Fibroblast of lung (primary cell): ENCODE measurements at regions not wholly inside any gene's neighbourhood (a gene's known extent, or its start where the extent isn't known, plus 50 kb on each side); places are given as distances from the start of the nearest gene placed in this dataset.
"Not testable (repeated sequence)": the region's sequence is repeated elsewhere in the genome, so short reads cannot be mapped to it uniquely, and the experiment has no call there.

Source experiments
- DNase-seq, 2 donors: peaks; one replicate each; pipeline versions ENCODE4 v3.0.0 to v3.0.0-alpha.2; 2010; ENCODE audit warnings: low read depth in 2 of 2
- H2AFZ ChIP-seq: 2 replicates; pipeline ENCODE4 v1.5.1; 2012; ENCODE audit warnings: low read length, control low read depth, inconsistent platforms
- H3K27ac ChIP-seq: 2 replicates; pipeline ENCODE4 v1.5.1; 2011; ENCODE audit warnings: low read length, control low read depth; ENCODE audit not compliant: insufficient read depth
- H3K27me3 ChIP-seq: 2 replicates; pipeline ENCODE4 v1.5.1; 2011; ENCODE audit warnings: mild to moderate bottlenecking, low read length; ENCODE audit not compliant: control insufficient read depth, insufficient read depth
- H3K36me3 ChIP-seq: 2 replicates; pipeline ENCODE4 v1.5.1; 2011; ENCODE audit warnings: low read length; ENCODE audit not compliant: control insufficient read depth, insufficient read depth
- H3K4me1 ChIP-seq: 2 replicates; pipeline ENCODE4 v1.5.1; 2011; ENCODE audit warnings: low read length; ENCODE audit not compliant: control insufficient read depth, insufficient read depth; ENCODE audit errors: extremely low read depth
- H3K4me2 ChIP-seq: 2 replicates; pipeline ENCODE4 v1.5.1; 2011; ENCODE audit warnings: low read length, control low read depth; ENCODE audit not compliant: insufficient read depth; ENCODE audit errors: extremely low read depth
- H3K4me3 ChIP-seq, 4 experiments: fragments of 200-600 bp in 1 of 4; sonication (generic) in 1 of 4; replicated peaks in 1 of 4; 2 replicates each; pipeline ENCODE4 v1.5.1; 2011 to 2016; ENCODE audit warnings: low read length in 4 of 4, low read depth in 3 of 4, mild to moderate bottlenecking in 3 of 4, control low read depth in 2 of 4, inconsistent platforms in 1 of 4, mixed read lengths in 1 of 4; ENCODE audit not compliant: insufficient read depth in 1 of 4; ENCODE audit errors: control extremely low read depth in 1 of 4
- H3K79me2 ChIP-seq: 2 replicates; pipeline ENCODE4 v1.5.1; 2012; ENCODE audit warnings: mild to moderate bottlenecking, low read length, inconsistent platforms; ENCODE audit not compliant: control insufficient read depth, insufficient read depth
- H3K9ac ChIP-seq: 2 replicates; pipeline ENCODE4 v1.5.1; 2011; ENCODE audit warnings: mild to moderate bottlenecking, low read length, control low read depth; ENCODE audit not compliant: insufficient read depth
- H3K9me3 ChIP-seq: 2 replicates; pipeline ENCODE4 v1.5.1; 2012; ENCODE audit warnings: low read depth, low read length; ENCODE audit not compliant: control insufficient read depth, insufficient read depth
- H4K20me1 ChIP-seq: 2 replicates; pipeline ENCODE4 v1.5.1; 2011; ENCODE audit warnings: low read length; ENCODE audit not compliant: control insufficient read depth, insufficient read depth; ENCODE audit errors: extremely low read depth

DNA sequence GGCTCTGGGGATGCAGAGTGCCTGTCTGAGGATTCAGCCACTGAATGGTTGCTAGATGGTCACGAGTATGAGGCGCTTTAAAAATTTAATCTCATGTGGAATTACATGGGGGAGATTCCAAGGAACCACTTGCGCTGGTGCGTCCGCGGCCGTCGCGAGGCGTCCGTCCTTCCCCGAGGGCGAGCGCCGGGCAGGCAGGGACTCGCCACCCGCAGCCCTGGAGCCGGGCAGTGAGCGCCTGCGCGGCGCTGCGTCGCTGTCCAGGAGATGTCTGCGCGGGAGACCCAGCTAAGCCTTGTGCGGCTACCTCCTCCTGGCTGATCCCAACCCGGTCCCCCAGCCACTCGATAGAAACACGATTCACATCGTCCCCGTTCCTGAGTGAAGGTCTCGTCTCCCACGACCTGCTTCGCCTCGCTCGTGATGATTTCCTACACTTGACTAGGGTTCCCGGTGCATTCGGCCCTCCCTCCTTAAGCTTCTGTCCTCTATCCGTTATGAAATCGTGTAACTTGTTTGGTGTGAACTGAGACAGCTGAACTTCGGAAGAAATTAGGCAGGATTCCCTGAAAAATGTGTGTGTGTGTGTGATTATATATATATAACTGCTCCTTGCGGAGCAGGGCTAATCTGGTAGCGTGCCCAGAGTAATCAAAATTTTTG is 536.4 kb downstream of the PRIM2 start:
- H3K4me2 ChIP-seq = not testable (repeated sequence)
- DNase-seq = peak in 1 of 2 donors; percentile 2

GRCh38 chr6:57860481-57861315 is 543.3 kb downstream of the PRIM2 start:
- not testable (repeated sequence) for DNase-seq, H4K20me1 ChIP-seq

More for the DNA sequence above, 536.4 kb downstream of the PRIM2 start:
- H3K9me3 ChIP-seq, H3K9ac ChIP-seq, H3K27ac ChIP-seq, H3K4me1 ChIP-seq, H3K4me3 ChIP-seq, H3K27me3 ChIP-seq, H4K20me1 ChIP-seq, H3K36me3 ChIP-seq, H3K79me2 ChIP-seq, H2AFZ ChIP-seq: not testable (repeated sequence)

GRCh38 chr6:57870083-57870482 is 552.7 kb downstream of the PRIM2 start:
- not testable (repeated sequence) for H3K9me3 ChIP-seq, H3K79me2 ChIP-seq, H4K20me1 ChIP-seq, H3K27me3 ChIP-seq, H3K9ac ChIP-seq, H2AFZ ChIP-seq, H3K36me3 ChIP-seq, H3K4me2 ChIP-seq, H3K4me1 ChIP-seq, H3K4me3 ChIP-seq, H3K27ac ChIP-seq, DNase-seq

More at GRCh38 chr6:57860481-57861315, 543.3 kb downstream of the PRIM2 start:
- H3K79me2 ChIP-seq, H3K4me1 ChIP-seq, H3K27me3 ChIP-seq, H3K4me2 ChIP-seq, H3K36me3 ChIP-seq, H3K9me3 ChIP-seq, H2AFZ ChIP-seq, H3K9ac ChIP-seq, H3K4me3 ChIP-seq, H3K27ac ChIP-seq: not testable (repeated sequence)

DNA sequence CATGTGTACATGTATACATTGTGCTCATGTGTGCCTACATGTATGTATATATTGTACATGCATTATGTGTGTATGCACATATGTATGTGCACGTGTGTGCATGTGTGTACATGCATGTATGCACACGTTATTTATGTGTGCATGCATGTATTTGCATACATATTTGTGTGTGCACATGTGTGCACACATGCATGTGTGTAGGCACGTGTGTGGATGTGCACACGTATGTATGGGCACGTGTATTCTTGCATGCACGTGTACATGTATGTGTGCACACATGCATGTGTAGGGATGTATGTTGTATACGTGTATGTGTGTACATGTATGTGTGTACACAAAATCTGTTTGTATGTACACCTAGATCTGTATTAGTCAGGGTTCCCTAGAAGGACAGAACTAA is 556.0 kb downstream of the PRIM2 start:
- H3K9me3 ChIP-seq, H3K27ac ChIP-seq, H3K9ac ChIP-seq, H2AFZ ChIP-seq, H3K36me3 ChIP-seq, DNase-seq, H3K79me2 ChIP-seq, H4K20me1 ChIP-seq, H3K4me1 ChIP-seq, H3K4me3 ChIP-seq, H3K27me3 ChIP-seq, H3K4me2 ChIP-seq: not testable (repeated sequence)

DNA sequence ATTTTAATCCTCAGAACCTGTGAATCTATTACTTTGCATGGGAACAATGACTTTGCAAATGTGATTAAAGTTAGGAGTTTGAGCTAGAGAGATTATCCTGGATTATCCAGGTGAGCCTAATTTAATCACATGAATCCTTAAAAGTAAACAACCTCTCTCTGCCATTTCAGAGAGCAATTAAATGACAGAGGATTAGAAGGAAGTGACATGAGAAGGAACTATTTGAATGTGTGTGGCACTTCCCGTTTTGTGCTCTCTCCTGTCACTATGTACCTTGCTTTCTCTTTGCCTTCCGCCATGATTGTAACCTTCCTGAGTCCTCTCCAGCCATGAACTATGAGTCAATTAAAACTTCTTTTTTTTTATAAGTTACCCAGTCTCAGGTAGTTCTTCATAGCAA is 559.2 kb downstream of the PRIM2 start:
- H4K20me1 ChIP-seq, H3K27ac ChIP-seq, H3K36me3 ChIP-seq, DNase-seq, H3K79me2 ChIP-seq, H3K4me2 ChIP-seq, H3K9me3 ChIP-seq, H2AFZ ChIP-seq, H3K4me1 ChIP-seq, H3K9ac ChIP-seq, H3K4me3 ChIP-seq, H3K27me3 ChIP-seq: not testable (repeated sequence)

- H4K20me1 ChIP-seq, H3K9ac ChIP-seq, H3K27ac ChIP-seq, H3K4me3 ChIP-seq, H3K4me1 ChIP-seq, H3K9me3 ChIP-seq, H3K27me3 ChIP-seq, H3K36me3 ChIP-seq, H2AFZ ChIP-seq, DNase-seq, H3K4me2 ChIP-seq, H3K79me2 ChIP-seq: not testable (repeated sequence)
Observed at GRCh38 chr6:57877729-57878128, 560.3 kb downstream of the PRIM2 start.
